AG10803 (cell line): ENCODE measurements at regions not wholly inside any gene's neighbourhood (a gene's known extent, or its start where the extent isn't known, plus 50 kb on each side); places are given as distances from the start of the nearest gene placed in this dataset.

ENCODE experiments used
- DNase-seq: peaks from one replicate; pipeline ENCODE4 v3.0.0; 2010; ENCODE audit warnings: low read depth
- H3K4me3 ChIP-seq: 2 replicates; pipeline ENCODE4 v1.5.1; 2011; ENCODE audit warnings: mild to moderate bottlenecking, low read length, control low read depth
- CTCF ChIP-seq: conservative IDR thresholded peaks from 2 replicates; pipeline ENCODE4 v1.5.1; 2011; ENCODE audit warnings: mild to moderate bottlenecking, low read length, control low read depth, inconsistent platforms

- no peak for DNase-seq
- H3K4me3 ChIP-seq, result no peak overlapping the region
- no peak for TF ChIP-seq CTCF
Observed at GRCh38 chr6:155747491-155747890, 291.9 kb upstream of the NOX3 start.

- no peak for DNase-seq
- no peak for TF ChIP-seq CTCF
- H3K4me3 ChIP-seq, result no peak overlapping the region
Observed at GRCh38 chr6:155740781-155741399, 285.3 kb upstream of the NOX3 start.

GRCh38 chr6:155738602-155739105 is 283.0 kb upstream of the NOX3 start:
- no peak for TF ChIP-seq CTCF
- DNase-seq, result no peak
- no peak overlapping the region for H3K4me3 ChIP-seq

DNA sequence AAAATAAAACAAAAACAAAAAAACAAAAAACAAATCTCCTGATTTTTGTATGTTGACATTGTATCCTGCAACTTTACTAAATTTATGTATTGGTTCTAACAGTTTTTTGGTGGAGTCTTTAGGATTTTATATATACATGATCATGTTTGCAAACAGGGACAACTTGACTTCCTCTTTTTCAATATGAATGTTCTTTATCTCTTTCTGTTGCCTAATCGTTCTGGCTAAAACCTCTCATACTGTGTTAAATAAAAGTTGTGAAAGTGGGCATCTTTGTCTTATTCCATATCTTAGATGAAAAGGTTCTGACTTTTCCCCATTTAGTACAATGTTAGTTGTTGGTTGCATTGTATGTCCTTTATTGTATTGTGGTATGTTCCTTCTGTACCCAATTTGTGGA is 261.7 kb upstream of the NOX3 start:
- no peak for TF ChIP-seq CTCF
- H3K4me3 ChIP-seq, result no peak overlapping the region
- no peak for DNase-seq

GRCh38 chr6:155710704-155711103 is 255.1 kb upstream of the NOX3 start:
- TF ChIP-seq CTCF, result no peak
- no peak for DNase-seq
- H3K4me3 ChIP-seq, result no peak overlapping the region

DNA sequence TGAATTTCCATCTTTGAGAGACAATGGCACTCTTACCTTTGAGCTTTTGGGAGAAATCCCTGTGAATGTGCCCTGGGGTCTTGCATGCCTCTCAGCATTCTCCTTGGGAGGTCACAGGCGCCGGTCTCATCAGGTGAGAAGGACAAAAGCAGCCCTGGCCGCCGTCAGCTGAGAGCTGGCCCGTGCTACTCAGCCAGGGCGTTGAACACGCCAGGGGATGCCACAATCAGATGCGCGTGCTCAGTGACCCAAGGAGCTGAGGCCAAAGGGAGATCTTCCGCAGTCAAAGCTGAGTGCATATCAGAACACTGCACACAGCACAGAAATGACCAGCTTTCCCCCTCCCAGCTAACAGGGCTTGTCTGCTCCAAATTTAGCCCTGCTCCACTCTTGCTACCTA is 253.6 kb upstream of the NOX3 start:
- no peak overlapping the region for H3K4me3 ChIP-seq
- no peak for DNase-seq
- no peak for TF ChIP-seq CTCF

DNA sequence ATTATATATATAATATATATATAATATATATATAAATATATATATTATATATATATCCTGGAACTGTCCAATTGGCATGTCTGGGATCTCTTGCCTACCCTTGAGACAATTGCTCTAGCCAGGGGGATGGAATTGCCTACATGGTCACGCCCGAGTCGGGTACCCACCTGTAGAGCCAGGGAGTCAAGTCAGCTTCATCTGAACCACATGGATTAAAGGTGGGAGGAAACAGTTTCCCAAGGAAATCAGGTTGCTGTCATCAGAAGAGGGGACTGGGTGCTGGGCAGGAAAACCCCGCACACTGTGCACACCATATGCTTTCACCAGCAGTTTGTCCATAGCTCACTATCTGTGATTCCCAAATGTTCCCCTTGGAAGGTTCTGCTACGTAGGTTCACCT is 252.5 kb upstream of the NOX3 start:
- no peak for TF ChIP-seq CTCF
- no peak for DNase-seq
- no peak overlapping the region for H3K4me3 ChIP-seq
